Upper lobe of right lung (tissue), 1 donor: ENCODE measurements at regions not wholly inside any gene's neighbourhood (a gene's known extent, or its start where the extent isn't known, plus 50 kb on each side); places are given as distances from the start of the nearest gene placed in this dataset.

Experiments
- ATAC-seq: fragments of 200-7000 bp; cut with Tn5 transposase; one replicate; pipeline ENCODE4 v1.9.1; 2020; ENCODE audit warnings: mild to moderate bottlenecking, moderate library complexity
- DNase-seq: peaks from one replicate; pipeline ENCODE4 v3.0.0-alpha.2; 2020
- H3K27ac ChIP-seq: fragments of 200-600 bp; one replicate; pipeline ENCODE4 v1.8.0; 2022
- H3K27me3 ChIP-seq: fragments of 200-600 bp; one replicate; pipeline ENCODE4 v1.8.0; 2022; ENCODE audit warnings: mild to moderate bottlenecking
- H3K36me3 ChIP-seq: fragments of 200-600 bp; one replicate; pipeline ENCODE4 v1.8.0; 2022
- H3K4me1 ChIP-seq: fragments of 200-600 bp; one replicate; pipeline ENCODE4 v1.8.0; 2022
- H3K4me3 ChIP-seq: fragments of 200-600 bp; one replicate; pipeline ENCODE4 v1.8.0; 2022; ENCODE audit warnings: mild to moderate bottlenecking
- H3K9me3 ChIP-seq: fragments of 200-600 bp; one replicate; pipeline ENCODE4 v1.8.0; 2022
- intact Hi-C: fragments of 100-400 bp; cut with DNase I; formaldehyde crosslinking; loops from one replicate; pipeline ENCODE4 v1.11.0; 2022
- TF ChIP-seq, protein P1 (sequence below): fragments of 200-600 bp; IDR thresholded peaks from one replicate; pipeline ENCODE4 v1.8.0; 2022; ENCODE audit warnings: antibody characterized with exemption
- donor health status: DM: no; HTN: yes; CAD: no; lungs with severe emphysema.

DNA sequence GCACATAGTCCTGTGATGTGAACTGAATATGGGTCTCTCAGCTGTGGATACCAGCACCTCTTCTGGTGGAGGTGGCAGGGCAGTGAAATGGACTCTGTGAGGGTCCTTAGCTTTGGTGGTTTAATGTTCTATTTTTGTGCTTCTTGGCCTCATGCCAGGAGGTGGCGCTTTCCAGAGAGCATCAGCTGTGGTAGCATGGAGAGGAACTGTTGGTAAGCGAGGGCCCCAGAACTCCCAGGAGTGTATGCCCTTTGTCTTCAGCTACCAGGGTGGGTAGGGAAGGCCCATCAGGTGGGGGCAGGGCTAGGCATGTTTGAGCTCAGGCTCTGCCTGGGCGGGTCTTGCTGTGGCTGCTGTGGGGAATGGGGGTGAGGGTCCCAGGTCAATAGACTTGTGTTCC is 241.7 kb downstream of the AEBP2 start:
- intact Hi-C loops: no loop called here
- Histone ChIP-seq H3K4me3 (no peak overlapping the region), H3K4me1 (no peaks in the 10 kb centered on the region), H3K9me3 (no peaks in the 10 kb centered on the region), H3K36me3 (no peaks in the 10 kb centered on the region), H3K27ac (no peak overlapping the region), H3K27me3 (no peaks in the 10 kb centered on the region)
- ATAC-seq: no peak
- DNase-seq: no peak
- TF ChIP-seq, protein P1, sequence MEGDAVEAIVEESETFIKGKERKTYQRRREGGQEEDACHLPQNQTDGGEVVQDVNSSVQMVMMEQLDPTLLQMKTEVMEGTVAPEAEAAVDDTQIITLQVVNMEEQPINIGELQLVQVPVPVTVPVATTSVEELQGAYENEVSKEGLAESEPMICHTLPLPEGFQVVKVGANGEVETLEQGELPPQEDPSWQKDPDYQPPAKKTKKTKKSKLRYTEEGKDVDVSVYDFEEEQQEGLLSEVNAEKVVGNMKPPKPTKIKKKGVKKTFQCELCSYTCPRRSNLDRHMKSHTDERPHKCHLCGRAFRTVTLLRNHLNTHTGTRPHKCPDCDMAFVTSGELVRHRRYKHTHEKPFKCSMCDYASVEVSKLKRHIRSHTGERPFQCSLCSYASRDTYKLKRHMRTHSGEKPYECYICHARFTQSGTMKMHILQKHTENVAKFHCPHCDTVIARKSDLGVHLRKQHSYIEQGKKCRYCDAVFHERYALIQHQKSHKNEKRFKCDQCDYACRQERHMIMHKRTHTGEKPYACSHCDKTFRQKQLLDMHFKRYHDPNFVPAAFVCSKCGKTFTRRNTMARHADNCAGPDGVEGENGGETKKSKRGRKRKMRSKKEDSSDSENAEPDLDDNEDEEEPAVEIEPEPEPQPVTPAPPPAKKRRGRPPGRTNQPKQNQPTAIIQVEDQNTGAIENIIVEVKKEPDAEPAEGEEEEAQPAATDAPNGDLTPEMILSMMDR: no peak

DNA sequence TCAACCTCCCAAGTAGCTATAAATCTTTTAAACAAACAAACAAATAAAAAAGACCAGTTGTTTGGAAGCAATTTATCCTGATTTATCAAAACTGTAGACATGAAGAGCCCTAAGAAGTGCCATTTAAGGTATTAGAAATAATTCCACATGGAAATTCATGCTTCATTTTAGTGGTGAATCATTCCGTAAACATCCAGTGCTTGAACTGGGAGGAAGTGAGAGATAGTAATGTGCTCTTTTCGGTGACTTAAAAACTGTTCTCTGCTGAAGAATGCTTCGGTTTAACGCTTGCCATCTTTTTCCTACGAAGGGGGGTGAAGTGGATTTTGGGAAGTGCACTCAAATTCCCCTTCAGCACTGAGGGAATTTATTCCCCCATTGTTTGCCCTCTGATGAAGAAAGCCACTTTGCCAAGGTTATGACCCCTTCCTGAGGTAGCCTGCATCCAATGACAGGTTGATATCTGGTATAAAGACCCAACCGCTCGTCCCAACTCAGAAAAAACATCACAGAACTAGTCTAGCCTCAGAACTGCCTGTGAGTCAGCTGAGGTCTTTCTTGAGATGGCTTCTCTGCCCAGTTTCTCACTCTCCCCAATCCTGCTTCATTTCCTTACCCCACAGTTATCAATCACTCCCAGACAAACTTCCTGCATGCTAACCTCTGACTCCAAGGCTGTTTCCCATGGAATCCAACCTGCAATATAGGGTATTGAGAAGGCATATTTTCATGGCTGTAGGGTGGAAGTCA is 244.1 kb downstream of the AEBP2 start:
- Histone ChIP-seq H3K4me3 (no peak overlapping the region), H3K9me3 (no peaks in the 10 kb centered on the region), H3K27ac (no peak overlapping the region), H3K4me1 (no peaks in the 10 kb centered on the region), H3K36me3 (no peaks in the 10 kb centered on the region), H3K27me3 (no peaks in the 10 kb centered on the region)
- ATAC-seq: no peak
- TF ChIP-seq, protein P1: no peak
- DNase-seq: no peak
- intact Hi-C loops: no loop called here

DNA sequence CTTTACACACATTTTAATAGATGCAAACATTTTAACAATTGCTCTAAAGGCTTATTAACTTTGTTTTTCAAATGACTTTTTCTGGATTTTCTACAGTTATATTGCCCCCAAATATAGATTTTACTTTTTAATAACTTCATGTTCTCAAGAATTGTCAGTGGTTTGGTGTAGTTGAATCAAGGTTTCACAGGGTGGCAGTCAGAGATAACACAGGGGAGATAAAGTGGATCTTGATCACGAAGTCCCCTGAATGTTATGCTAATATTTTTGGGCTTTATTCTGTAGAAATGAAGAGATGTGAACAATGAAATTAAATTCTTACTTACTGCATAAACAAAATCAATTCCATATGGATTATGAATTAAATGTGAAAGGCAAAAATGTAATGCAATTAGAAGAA is 248.1 kb downstream of the AEBP2 start:
- no peak for ATAC-seq
- no peak for DNase-seq

DNA sequence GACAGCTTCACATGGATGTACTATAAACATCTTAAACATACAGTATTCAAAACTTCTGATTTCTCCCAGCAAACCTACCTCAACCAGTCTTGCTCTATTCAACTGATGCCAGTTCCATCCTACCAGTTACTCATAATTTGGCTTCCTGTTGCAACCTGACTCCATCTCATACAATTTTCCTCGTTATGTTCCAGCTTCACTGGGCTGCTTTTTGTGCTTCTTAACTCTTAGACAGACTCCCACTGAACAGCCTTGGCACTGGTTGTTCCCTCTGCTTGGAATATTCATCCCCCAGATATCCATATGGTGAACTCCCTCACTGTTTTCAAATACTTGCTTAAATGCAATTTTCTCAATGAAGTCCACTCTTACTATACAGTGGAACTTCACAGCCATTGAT is 249.2 kb downstream of the AEBP2 start:
- Histone ChIP-seq H3K4me1 (no peaks in the 10 kb centered on the region), H3K4me3 (no peak overlapping the region), H3K36me3 (no peaks in the 10 kb centered on the region), H3K9me3 (no peaks in the 10 kb centered on the region), H3K27me3 (no peaks in the 10 kb centered on the region), H3K27ac (no peak overlapping the region)
- TF ChIP-seq, protein P1: no peak
- DNase-seq (no peak), ATAC-seq (no peak)
- intact Hi-C loops: no loop called here

More for the DNA sequence above, 248.1 kb downstream of the AEBP2 start:
- Histone ChIP-seq H3K27ac (no peak overlapping the region), H3K4me3 (no peak overlapping the region), H3K4me1 (no peaks in the 10 kb centered on the region), H3K27me3 (no peaks in the 10 kb centered on the region), H3K36me3 (no peaks in the 10 kb centered on the region), H3K9me3 (no peaks in the 10 kb centered on the region)
- intact Hi-C loops: no loop called here
- TF ChIP-seq, protein P1: no peak

DNA sequence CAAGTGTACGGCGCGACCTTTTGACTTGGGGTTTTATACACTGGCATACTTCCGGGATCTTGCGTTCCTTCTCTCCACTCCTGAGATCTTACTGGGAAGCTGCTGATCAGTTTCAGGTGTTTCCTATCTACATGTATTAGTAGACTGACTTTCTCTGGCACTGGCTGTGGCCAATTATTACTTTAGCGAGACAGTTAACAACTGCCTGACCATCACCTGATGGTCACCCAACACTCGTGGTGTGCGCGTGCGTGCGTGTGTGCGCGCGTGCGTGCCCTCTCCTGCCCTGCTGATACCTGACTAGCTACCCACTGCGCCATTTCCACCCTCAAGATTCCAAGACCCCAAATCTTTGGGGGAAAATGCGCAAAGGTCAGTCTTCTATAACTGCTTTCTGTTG is 249.9 kb downstream of the AEBP2 start:
- H3K27me3 ChIP-seq: no peaks in the 10 kb centered on the region
- intact Hi-C loops: no loop called here
- H3K4me1 ChIP-seq: no peaks in the 10 kb centered on the region
- no peaks in the 10 kb centered on the region for H3K36me3 ChIP-seq
- no peak for ATAC-seq
- H3K27ac ChIP-seq: no peak overlapping the region
- H3K9me3 ChIP-seq: no peaks in the 10 kb centered on the region
- H3K4me3 ChIP-seq: no peak overlapping the region
- TF ChIP-seq, protein P1: no peak
- no peak for DNase-seq
